Epithelial cell of proximal tubule (primary cell): ENCODE measurements at regions not wholly inside any gene's neighbourhood (a gene's known extent, or its start where the extent isn't known, plus 50 kb on each side); places are given as distances from the start of the nearest gene placed in this dataset.
A peak's percentile ranks its signal among the peaks of the same experiment; 100 is the strongest.
"Not testable (repeated sequence)": the region's sequence is repeated elsewhere in the genome, so short reads cannot be mapped to it uniquely, and the experiment has no call there.

ENCODE experiments used
- DNase-seq: peaks from one replicate; pipeline ENCODE4 v3.0.0-alpha.2; 2011; ENCODE audit warnings: low read depth
- H3K4me3 ChIP-seq: 2 replicates; pipeline ENCODE4 v1.5.1; 2011; ENCODE audit warnings: low read depth, mild to moderate bottlenecking, low read length
- TF ChIP-seq, protein P1 (sequence below): conservative IDR thresholded peaks from 2 replicates; pipeline ENCODE4 v1.5.1; 2012; ENCODE audit warnings: low read depth, mild to moderate bottlenecking, low read length

DNA sequence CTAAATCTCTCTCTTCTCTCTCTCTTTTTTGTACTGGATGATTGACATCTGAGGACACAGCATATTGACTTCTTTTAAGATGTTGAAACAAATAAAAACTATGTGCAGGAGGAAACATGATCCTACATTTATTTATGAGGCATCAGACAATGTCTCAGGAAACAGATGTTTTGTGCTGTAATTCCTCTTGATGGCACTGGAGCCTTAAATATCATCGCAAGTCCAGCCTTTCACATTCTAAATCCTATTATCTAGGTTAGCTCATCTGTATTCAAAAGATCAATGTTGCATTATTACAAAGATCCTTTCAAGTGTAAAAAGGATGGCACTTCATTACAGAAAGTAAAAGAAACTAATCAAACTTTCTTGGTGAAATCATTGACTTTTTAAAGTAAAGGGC lies 63.9 kb downstream of the MAT2B start:
- no peak for DNase-seq
- H3K4me3 ChIP-seq = no peak overlapping the region
- TF ChIP-seq, protein P1, sequence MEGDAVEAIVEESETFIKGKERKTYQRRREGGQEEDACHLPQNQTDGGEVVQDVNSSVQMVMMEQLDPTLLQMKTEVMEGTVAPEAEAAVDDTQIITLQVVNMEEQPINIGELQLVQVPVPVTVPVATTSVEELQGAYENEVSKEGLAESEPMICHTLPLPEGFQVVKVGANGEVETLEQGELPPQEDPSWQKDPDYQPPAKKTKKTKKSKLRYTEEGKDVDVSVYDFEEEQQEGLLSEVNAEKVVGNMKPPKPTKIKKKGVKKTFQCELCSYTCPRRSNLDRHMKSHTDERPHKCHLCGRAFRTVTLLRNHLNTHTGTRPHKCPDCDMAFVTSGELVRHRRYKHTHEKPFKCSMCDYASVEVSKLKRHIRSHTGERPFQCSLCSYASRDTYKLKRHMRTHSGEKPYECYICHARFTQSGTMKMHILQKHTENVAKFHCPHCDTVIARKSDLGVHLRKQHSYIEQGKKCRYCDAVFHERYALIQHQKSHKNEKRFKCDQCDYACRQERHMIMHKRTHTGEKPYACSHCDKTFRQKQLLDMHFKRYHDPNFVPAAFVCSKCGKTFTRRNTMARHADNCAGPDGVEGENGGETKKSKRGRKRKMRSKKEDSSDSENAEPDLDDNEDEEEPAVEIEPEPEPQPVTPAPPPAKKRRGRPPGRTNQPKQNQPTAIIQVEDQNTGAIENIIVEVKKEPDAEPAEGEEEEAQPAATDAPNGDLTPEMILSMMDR = peak; percentile 42

DNA sequence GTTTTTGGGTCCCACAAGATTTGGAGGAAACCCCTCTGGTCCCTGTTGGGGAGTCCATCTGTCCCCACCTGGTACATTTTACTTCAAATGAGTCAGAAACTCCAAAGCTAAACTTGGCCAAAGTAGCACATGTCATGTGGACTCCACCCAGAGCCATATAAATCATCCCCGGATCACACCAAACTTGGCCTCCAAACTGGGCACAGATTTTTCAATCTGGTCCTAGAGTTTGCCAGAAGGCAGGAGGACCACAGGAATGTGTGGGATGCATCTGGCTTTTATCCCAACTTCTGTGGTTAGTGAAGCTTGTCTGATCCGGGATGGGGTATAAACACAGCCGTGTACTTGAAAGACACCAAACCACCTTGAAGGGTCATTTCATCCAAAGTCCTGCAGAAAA lies 66.3 kb downstream of the MAT2B start:
- H3K4me3 ChIP-seq = no peak overlapping the region
- TF ChIP-seq, protein P1 = no peak
- peak; percentile 54 for DNase-seq

- DNase-seq = no peak
- H3K4me3 ChIP-seq = no peak overlapping the region
- TF ChIP-seq, protein P1 = no peak
Observed at GRCh38 chr5:163574472-163575440, 69.3 kb downstream of the MAT2B start.

DNA sequence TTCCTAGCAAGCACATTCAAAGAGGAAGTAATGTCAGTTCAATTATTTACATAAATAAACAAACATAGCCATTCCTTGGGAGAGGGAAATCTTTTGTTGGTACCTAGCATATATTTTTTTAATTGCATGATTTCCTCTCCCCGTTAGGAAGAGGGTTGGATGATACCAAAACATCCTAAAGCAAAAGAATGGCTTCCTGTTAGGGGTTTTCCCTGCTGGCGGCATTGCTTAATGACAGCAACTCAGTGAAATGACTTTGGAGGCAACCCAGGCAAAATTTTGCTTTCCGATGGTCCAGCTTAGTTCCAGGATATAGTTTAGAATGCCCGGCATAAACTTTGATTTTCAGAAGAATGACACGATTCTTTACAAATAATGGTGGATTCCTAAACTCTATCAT lies 73.2 kb downstream of the MAT2B start:
- no peak for DNase-seq
- TF ChIP-seq, protein P1 = no peak
- H3K4me3 ChIP-seq = no peak overlapping the region

DNA sequence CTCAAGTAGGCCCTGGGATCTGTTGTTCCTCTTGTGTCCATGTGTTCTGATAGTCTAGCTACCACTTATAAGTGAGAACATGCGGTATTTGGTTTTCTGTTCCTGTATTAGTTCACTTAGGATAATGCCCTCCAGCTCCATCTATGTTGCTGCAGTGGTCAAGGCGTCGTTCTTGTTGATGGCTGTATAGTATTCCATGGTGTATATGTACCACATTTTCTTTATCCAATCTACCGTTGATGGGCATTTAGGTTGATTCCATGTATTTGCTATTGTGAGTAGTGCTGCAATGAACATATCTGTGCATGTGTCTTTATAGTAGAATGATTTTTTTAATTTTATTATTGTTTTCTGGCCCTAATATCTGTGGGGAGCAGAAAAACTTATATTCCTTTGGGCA lies 74.3 kb downstream of the MAT2B start:
- H3K4me3 ChIP-seq = no peak overlapping the region
- TF ChIP-seq, protein P1 = no peak
- DNase-seq = no peak

GRCh38 chr5:163580516-163580915 lies 75.1 kb downstream of the MAT2B start:
- H3K4me3 ChIP-seq = no peak overlapping the region
- no peak for DNase-seq
- TF ChIP-seq, protein P1 = no peak

- H3K4me3 ChIP-seq, DNase-seq: not testable (repeated sequence)
Observed at GRCh38 chr5:163583491-163584153, 78.2 kb downstream of the MAT2B start.
